ENCODE measurements at regions not wholly inside any gene's neighbourhood (a gene's known extent, or its start where the extent isn't known, plus 50 kb on each side); places are given as distances from the start of the nearest gene placed in this dataset.
A peak's percentile ranks its signal among the peaks of the same experiment; 100 is the strongest.

- Mint-ChIP-seq H3K4me1 (no peaks in the 10 kb centered on the region), H3K27me3 (ENCODE audit: low read depth) (peaks cover 4% of the 10 kb centered on the region), H3K36me3 (ENCODE audit: low read depth) (no peaks in the 10 kb centered on the region), H3K9me3 (no peaks in the 10 kb centered on the region), H3K27ac (ENCODE audit: unreplicated experiment) (no peak overlapping the region), H3K4me3 (no peak overlapping the region)
- no peak for TF ChIP-seq CTCF (conservative IDR thresholded peaks at IDR 0.05)
- DNase-seq (ENCODE audit: low read depth, low spot score) = no peak
These were observed 76.5 kb upstream of the GPR12 start for GRCh38 chr13:26837102-26837501.

GRCh38 chr13:26836626-26837025 is 76.0 kb upstream of the GPR12 start:
- peaks cover 2% of the 10 kb centered on the region for H3K36me3 Mint-ChIP-seq (ENCODE audit: low read depth)
- H3K27ac Mint-ChIP-seq (ENCODE audit: unreplicated experiment) = no peak overlapping the region
- no peak overlapping the region for H3K4me3 Mint-ChIP-seq
- peaks cover 4% of the 10 kb centered on the region for H3K27me3 Mint-ChIP-seq (ENCODE audit: low read depth)
- peaks cover 3% of the 10 kb centered on the region for H3K4me1 Mint-ChIP-seq
- TF ChIP-seq CTCF (conservative IDR thresholded peaks at IDR 0.05) = no peak
- no peaks in the 10 kb centered on the region for H3K9me3 Mint-ChIP-seq
- DNase-seq (ENCODE audit: low read depth, low spot score) = no peak

GRCh38 chr13:26834646-26835045 is 74.1 kb upstream of the GPR12 start:
- DNase-seq (ENCODE audit: low read depth, low spot score) = no peak
- Mint-ChIP-seq H3K4me1 (peaks cover 3% of the 10 kb centered on the region), H3K9me3 (no peaks in the 10 kb centered on the region), H3K36me3 (ENCODE audit: low read depth) (peaks cover 2% of the 10 kb centered on the region), H3K27ac (ENCODE audit: unreplicated experiment) (no peak overlapping the region), H3K4me3 (no peak overlapping the region), H3K27me3 (ENCODE audit: low read depth) (peaks cover 4% of the 10 kb centered on the region)
- no peak for TF ChIP-seq CTCF (conservative IDR thresholded peaks at IDR 0.05)

- H3K27ac Mint-ChIP-seq (ENCODE audit: unreplicated experiment) = no peak overlapping the region
- no peaks in the 10 kb centered on the region for H3K27me3 Mint-ChIP-seq (ENCODE audit: low read depth)
- no peak for TF ChIP-seq CTCF (conservative IDR thresholded peaks at IDR 0.05)
- H3K9me3 Mint-ChIP-seq = no peaks in the 10 kb centered on the region
- no peak for DNase-seq (ENCODE audit: low read depth, low spot score)
- no peak overlapping the region for H3K4me3 Mint-ChIP-seq
- H3K4me1 Mint-ChIP-seq = peaks cover 3% of the 10 kb centered on the region
- peaks cover 2% of the 10 kb centered on the region for H3K36me3 Mint-ChIP-seq (ENCODE audit: low read depth)
These were observed 70.8 kb upstream of the GPR12 start for GRCh38 chr13:26831336-26831908.

- H3K4me3 Mint-ChIP-seq = no peak overlapping the region
- peaks cover 2% of the 10 kb centered on the region for H3K36me3 Mint-ChIP-seq (ENCODE audit: low read depth)
- H3K4me1 Mint-ChIP-seq = peaks cover 3% of the 10 kb centered on the region
- no peaks in the 10 kb centered on the region for H3K9me3 Mint-ChIP-seq
- no peak for DNase-seq (ENCODE audit: low read depth, low spot score)
- H3K27me3 Mint-ChIP-seq (ENCODE audit: low read depth) = no peaks in the 10 kb centered on the region
- TF ChIP-seq CTCF (conservative IDR thresholded peaks at IDR 0.05) = no peak
- H3K27ac Mint-ChIP-seq (ENCODE audit: unreplicated experiment) = peak overlapping the region; percentile 50
These were observed 69.1 kb upstream of the GPR12 start for GRCh38 chr13:26829716-26830115.
